ENCODE measurements at regions not wholly inside any gene's neighbourhood (a gene's known extent, or its start where the extent isn't known, plus 50 kb on each side); places are given as distances from the start of the nearest gene placed in this dataset.

DNA sequence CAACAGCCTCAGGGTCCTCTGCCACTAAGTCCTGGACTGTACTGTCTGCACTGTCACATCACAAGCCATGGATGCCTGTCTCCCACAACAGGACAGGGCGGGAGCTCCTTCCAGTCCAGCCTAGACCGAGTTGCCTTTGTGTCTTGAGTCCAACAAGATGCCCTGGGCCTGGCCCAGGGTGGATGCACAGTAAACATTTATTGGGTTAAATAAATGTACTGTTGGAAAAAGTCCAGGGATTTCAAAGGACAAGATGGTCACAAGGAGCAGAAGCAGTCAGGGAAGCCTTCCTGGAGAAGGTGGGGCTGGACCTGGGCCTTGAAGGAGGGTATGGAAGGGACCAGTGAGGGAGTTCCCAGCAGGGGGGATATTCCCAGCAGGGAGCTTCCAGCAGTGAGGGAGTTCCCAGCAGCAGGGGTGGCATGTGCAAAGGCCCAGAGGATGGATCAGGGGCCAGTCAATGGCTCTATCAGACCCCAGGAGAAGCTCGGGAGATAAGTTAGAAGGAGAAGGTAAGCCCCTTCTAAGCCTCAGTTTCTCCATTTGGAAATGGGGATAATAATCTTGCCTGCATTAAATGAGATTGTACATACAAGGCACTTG is 72.7 kb upstream of the NEURL1B start:
- WGBS: 90% methylated on average over 3 of the region's 3 CpGs
- Histone ChIP-seq H3K36me3 (ENCODE audit: insufficient read depth, low read length) (no peaks in the 10 kb centered on the region), H3K4me3 (ENCODE audit: low read length) (no peak overlapping the region), H3K9ac (ENCODE audit: low read depth, low read length) (no peak overlapping the region), H3K9me3 (ENCODE audit: insufficient read depth, low read depth, low read length) (no peaks in the 10 kb centered on the region), H3K27ac (ENCODE audit: low read depth, low read length) (no peak overlapping the region), H3K4me1 (ENCODE audit: insufficient read depth, low read length) (peaks cover 28% of the 10 kb centered on the region), H3K27me3 (ENCODE audit: insufficient read depth, low read length) (no peaks in the 10 kb centered on the region)

DNA sequence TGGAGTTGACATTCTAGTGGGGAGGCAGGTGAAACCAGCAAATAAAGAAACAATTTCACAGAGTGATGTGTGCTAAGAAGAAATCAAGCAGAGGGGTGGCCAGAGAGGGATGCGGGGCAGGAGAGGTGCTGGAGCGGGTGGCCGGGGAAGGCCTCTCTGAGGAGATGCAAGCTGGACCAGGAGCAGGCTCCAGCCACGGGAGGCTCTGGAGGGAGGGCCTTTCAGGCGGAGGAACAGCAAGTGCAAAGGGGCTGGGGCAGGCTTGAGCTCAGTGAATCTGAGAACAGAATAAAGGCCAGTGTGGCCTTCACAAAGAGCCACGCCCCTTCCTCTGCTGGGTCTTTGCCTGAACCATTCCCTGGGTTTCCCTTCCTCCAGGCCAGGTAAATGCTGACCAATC is 73.2 kb upstream of the NEURL1B start:
- 92% methylated on average over 6 of the region's 6 CpGs for WGBS
- no peak overlapping the region for H3K27ac ChIP-seq (ENCODE audit: low read depth, low read length)
- no peak overlapping the region for H3K4me3 ChIP-seq (ENCODE audit: low read length)
- H3K4me1 ChIP-seq (ENCODE audit: insufficient read depth, low read length): peaks cover 28% of the 10 kb centered on the region
- H3K36me3 ChIP-seq (ENCODE audit: insufficient read depth, low read length): no peaks in the 10 kb centered on the region
- H3K9me3 ChIP-seq (ENCODE audit: insufficient read depth, low read depth, low read length): no peaks in the 10 kb centered on the region
- H3K9ac ChIP-seq (ENCODE audit: low read depth, low read length): no peak overlapping the region
- H3K27me3 ChIP-seq (ENCODE audit: insufficient read depth, low read length): no peaks in the 10 kb centered on the region

DNA sequence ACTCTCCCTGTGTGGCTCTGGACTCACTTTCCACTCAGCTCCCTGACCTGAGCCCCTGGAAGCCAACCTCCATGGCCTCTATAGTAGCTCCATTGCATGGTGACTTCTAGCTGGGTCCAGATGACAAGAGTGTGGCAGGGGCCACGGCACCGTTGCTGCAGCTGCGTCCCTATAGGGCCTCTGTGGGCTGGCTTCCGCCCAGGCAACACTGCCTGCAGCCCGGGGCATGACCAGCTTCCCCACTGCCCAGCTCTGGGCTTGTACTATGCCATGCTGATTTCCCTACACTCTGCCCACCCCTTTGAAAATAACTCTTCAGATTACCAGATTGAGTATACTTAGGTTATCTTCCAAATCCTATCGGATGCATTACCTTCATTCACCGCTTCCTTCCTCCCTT is 73.8 kb upstream of the NEURL1B start:
- Histone ChIP-seq H3K4me3 (ENCODE audit: low read length) (no peak overlapping the region), H3K9me3 (ENCODE audit: insufficient read depth, low read depth, low read length) (no peaks in the 10 kb centered on the region), H3K36me3 (ENCODE audit: insufficient read depth, low read length) (no peaks in the 10 kb centered on the region), H3K27ac (ENCODE audit: low read depth, low read length) (no peak overlapping the region), H3K27me3 (ENCODE audit: insufficient read depth, low read length) (no peaks in the 10 kb centered on the region), H3K4me1 (ENCODE audit: insufficient read depth, low read length) (peaks cover 23% of the 10 kb centered on the region), H3K9ac (ENCODE audit: low read depth, low read length) (no peak overlapping the region)
- WGBS: 92% methylated on average over 7 of the region's 7 CpGs

DNA sequence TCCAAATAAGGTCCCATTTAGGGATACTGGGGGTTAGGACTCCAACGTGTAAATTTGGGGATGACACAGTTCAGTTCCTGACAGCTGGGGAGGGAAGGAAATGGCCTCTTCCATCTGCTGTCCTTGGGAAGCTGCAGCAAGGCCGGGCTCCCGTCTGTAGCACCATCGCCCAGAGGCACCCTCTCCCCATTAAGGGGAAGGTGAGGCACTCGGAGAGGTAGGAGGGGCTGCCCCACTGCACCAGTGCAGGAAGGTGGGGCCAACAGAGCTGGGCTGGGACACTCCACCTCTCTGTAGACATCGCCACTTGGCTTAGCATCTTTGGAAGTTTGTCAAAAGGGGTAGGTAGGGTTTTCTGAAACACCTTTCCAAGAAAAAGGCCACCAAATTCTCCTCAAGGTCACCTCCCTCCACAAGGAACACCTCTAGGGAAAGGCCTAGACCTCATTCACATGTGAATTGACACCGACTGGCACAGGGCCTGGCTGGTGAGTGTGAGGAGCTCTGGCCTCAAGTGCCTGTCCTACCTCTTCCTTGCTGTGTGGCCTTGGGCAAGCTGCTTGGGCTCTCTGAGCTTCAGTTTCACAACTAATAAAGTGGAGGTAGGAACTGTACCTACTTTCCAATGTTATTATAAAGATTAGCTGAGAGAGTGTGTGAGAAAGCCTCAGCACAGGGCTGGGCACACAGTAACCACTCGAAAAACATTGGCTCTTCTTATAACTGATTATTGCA is 75.0 kb upstream of the NEURL1B start:
- Histone ChIP-seq H3K27ac (ENCODE audit: low read depth, low read length) (no peak overlapping the region), H3K4me1 (ENCODE audit: insufficient read depth, low read length) (peaks cover 17% of the 10 kb centered on the region), H3K9me3 (ENCODE audit: insufficient read depth, low read depth, low read length) (no peaks in the 10 kb centered on the region), H3K27me3 (ENCODE audit: insufficient read depth, low read length) (no peaks in the 10 kb centered on the region), H3K4me3 (ENCODE audit: low read length) (no peak overlapping the region), H3K36me3 (ENCODE audit: insufficient read depth, low read length) (no peaks in the 10 kb centered on the region), H3K9ac (ENCODE audit: low read depth, low read length) (no peak overlapping the region)
- WGBS: 88% methylated on average over 8 of the region's 8 CpGs

DNA sequence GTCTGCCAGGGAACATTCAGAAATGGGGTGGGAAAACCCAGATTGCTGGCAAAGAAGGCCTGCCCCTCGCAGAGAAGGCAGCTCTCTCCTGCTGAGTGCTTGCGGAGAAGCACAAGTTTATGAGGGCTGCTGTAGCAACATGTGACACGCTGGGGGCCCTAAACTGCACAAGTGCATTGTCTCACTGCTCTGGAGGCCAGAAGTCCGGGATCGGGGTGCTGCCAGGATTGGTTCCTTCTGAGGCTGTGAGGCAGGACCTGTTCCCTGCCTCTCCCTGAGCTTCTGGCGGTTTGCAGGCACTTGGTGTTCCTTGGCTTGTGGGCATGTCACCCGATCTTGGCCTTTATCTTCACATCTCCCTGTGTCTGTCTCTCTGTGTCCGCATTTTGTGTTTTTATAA is 75.6 kb upstream of the NEURL1B start:
- WGBS: 85% methylated on average over 8 of the region's 8 CpGs
- Histone ChIP-seq H3K36me3 (ENCODE audit: insufficient read depth, low read length) (no peaks in the 10 kb centered on the region), H3K9me3 (ENCODE audit: insufficient read depth, low read depth, low read length) (no peaks in the 10 kb centered on the region), H3K4me3 (ENCODE audit: low read length) (no peak overlapping the region), H3K4me1 (ENCODE audit: insufficient read depth, low read length) (peaks cover 12% of the 10 kb centered on the region), H3K9ac (ENCODE audit: low read depth, low read length) (no peak overlapping the region), H3K27me3 (ENCODE audit: insufficient read depth, low read length) (no peaks in the 10 kb centered on the region), H3K27ac (ENCODE audit: low read depth, low read length) (no peak overlapping the region)

DNA sequence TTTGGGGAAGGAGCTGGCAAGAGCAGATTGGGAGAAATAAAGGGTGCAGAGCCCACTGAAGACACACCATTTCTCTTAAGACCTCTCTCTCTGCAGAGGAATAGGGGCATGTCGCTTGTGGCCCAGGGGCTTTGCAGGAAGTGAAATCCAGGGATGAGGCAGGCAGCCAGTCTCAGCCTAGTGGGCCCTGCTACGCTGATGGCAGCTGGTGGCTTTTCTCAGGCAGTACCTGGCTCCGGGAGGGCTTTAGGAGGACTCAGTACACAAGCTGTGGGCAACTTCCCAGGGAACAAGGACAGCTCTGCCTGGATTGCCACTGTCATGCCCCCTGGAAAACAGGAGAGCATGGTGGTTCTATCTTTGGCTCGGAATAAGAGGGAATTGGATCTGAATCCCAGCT is 76.2 kb upstream of the NEURL1B start:
- H3K36me3 ChIP-seq (ENCODE audit: insufficient read depth, low read length): no peaks in the 10 kb centered on the region
- H3K27me3 ChIP-seq (ENCODE audit: insufficient read depth, low read length): no peaks in the 10 kb centered on the region
- H3K4me1 ChIP-seq (ENCODE audit: insufficient read depth, low read length): peaks cover 7% of the 10 kb centered on the region; the same call in 1 of the 2 replicates
- H3K27ac ChIP-seq (ENCODE audit: low read depth, low read length): no peak overlapping the region
- no peak overlapping the region for H3K9ac ChIP-seq (ENCODE audit: low read depth, low read length)
- WGBS: 90% methylated on average over 4 of the region's 4 CpGs
- no peak overlapping the region for H3K4me3 ChIP-seq (ENCODE audit: low read length)
- no peaks in the 10 kb centered on the region for H3K9me3 ChIP-seq (ENCODE audit: insufficient read depth, low read depth, low read length)

DNA sequence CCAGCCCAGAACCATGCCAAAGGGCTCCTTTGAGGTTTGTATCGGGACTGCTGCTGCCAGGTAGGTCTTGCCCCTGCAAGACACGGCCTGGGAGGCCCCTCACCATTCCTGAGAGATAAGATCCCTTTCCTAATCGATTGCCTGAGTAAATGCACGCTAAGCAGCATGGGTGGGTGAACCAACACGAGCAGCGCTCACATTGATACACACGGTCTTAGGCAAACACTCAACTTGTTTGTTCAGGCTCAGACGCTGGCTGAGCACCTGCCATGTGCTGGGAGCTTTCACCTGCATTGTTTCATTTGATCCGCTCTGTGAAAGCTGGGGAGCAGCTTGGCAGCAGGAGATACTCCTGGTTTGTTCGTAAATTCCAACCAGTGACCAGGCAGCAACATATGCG is 76.9 kb upstream of the NEURL1B start:
- Histone ChIP-seq H3K9me3 (ENCODE audit: insufficient read depth, low read depth, low read length) (no peaks in the 10 kb centered on the region), H3K4me1 (ENCODE audit: insufficient read depth, low read length) (0 out of 2 replicates have a peak, but pooled peaks cover under 1% of the 10 kb centered on the region), H3K9ac (ENCODE audit: low read depth, low read length) (no peak overlapping the region), H3K36me3 (ENCODE audit: insufficient read depth, low read length) (no peaks in the 10 kb centered on the region), H3K27me3 (ENCODE audit: insufficient read depth, low read length) (no peaks in the 10 kb centered on the region), H3K4me3 (ENCODE audit: low read length) (no peak overlapping the region), H3K27ac (ENCODE audit: low read depth, low read length) (no peak overlapping the region)
- WGBS: 85% methylated on average over 11 of the region's 11 CpGs

DNA sequence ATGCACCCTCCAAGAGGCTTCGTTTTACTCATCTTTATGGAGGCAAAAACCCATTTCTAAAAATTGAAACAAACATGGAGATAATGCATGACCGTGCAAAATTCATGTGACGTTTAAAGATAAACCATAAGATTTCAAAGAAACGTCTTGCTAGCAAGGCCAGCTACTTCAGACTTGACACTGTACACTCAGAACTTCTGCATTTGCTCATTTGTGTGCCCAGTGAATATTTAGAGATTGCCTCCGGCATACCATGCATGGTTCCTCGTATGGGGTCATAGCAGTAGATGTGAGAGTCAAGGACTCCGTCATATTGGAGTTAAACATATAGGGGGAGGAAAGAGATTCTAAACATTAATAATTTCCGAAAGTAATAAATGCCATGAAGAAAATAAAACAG is 78.6 kb upstream of the NEURL1B start:
- Histone ChIP-seq H3K4me1 (ENCODE audit: insufficient read depth, low read length) (no peaks in the 10 kb centered on the region), H3K4me3 (ENCODE audit: low read length) (no peak overlapping the region), H3K36me3 (ENCODE audit: insufficient read depth, low read length) (no peaks in the 10 kb centered on the region), H3K9ac (ENCODE audit: low read depth, low read length) (no peak overlapping the region), H3K9me3 (ENCODE audit: insufficient read depth, low read depth, low read length) (no peaks in the 10 kb centered on the region), H3K27ac (ENCODE audit: low read depth, low read length) (no peak overlapping the region), H3K27me3 (ENCODE audit: insufficient read depth, low read length) (no peaks in the 10 kb centered on the region)
- WGBS: 93% methylated on average over 8 of the region's 8 CpGs

DNA sequence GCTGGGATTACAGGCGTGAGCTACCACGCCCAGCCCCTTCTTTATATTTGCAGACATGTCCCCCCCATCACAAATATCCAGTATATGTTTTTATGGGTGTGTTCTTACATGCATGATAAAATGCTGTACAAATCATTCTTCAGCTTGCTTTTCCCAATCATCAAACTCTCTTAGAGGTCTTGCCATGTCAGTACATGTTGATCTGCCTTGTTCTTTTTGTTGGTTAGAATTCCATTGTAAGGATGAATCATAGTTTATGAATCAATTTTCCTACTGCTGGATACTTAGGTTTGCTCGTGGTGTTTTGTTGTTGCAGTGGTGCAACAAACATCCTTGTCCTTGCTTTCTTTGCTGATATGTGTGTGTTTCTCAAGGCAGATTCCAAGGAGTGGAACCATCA is 79.9 kb upstream of the NEURL1B start:
- H3K36me3 ChIP-seq (ENCODE audit: insufficient read depth, low read length): no peaks in the 10 kb centered on the region
- no peak overlapping the region for H3K27ac ChIP-seq (ENCODE audit: low read depth, low read length)
- no peaks in the 10 kb centered on the region; the same call in 1 of the 2 replicates for H3K4me1 ChIP-seq (ENCODE audit: insufficient read depth, low read length)
- H3K9ac ChIP-seq (ENCODE audit: low read depth, low read length): no peak overlapping the region
- WGBS: 86% methylated on average over 2 of the region's 3 CpGs
- H3K9me3 ChIP-seq (ENCODE audit: insufficient read depth, low read depth, low read length): no peaks in the 10 kb centered on the region
- no peaks in the 10 kb centered on the region for H3K27me3 ChIP-seq (ENCODE audit: insufficient read depth, low read length)
- H3K4me3 ChIP-seq (ENCODE audit: low read length): no peak overlapping the region

DNA sequence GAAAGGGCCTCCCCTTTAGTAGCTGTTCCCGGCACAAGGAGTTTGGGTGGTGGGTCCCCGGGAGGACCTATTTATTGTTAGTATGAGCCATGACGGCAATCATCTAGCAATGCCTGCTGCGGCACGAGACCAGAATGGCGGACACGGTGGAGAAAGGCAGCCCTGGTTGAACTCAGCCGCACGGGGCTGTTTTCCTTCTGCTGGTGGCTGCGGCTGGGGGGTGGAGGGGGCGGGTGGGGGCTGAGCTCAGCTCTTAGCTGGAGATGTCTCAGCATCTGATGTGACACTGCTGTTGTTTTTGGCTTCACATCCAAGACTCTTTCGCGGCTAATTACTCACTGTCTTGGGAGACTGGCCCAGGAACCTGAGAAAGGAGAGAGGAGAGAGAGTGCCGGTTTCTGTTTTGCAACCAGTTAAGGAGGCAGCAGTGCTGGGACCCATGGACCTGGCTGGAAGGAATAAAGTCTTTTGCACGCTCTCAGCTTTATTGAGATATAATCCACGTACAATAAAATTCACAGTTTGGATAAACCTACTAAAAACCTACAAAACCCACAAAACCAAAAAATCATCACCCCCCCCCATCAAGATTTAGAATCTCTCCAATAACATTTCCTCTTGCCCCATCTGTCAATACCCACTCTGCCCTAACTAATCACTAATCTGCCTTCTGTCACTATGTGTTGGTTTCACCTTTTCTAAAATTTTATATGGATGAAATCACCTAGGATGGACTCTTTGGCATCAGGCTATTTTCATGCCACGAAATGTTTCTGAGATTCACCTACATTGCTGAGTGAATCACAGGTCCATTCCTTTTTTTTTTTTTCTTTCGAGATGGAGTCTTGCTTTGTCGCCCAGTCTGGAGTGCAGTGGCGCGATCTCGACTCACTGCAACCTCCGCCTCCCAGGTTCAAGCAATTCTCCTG is 81.8 kb upstream of the NEURL1B start:
- no peaks in the 10 kb centered on the region for H3K9me3 ChIP-seq (ENCODE audit: insufficient read depth, low read depth, low read length)
- no peak overlapping the region for H3K9ac ChIP-seq (ENCODE audit: low read depth, low read length)
- no peaks in the 10 kb centered on the region; the same call in 1 of the 2 replicates for H3K4me1 ChIP-seq (ENCODE audit: insufficient read depth, low read length)
- 81% methylated on average over 23 of the region's 23 CpGs for WGBS
- no peak overlapping the region for H3K27ac ChIP-seq (ENCODE audit: low read depth, low read length)
- no peaks in the 10 kb centered on the region for H3K27me3 ChIP-seq (ENCODE audit: insufficient read depth, low read length)
- H3K36me3 ChIP-seq (ENCODE audit: insufficient read depth, low read length): no peaks in the 10 kb centered on the region
- H3K4me3 ChIP-seq (ENCODE audit: low read length): no peak overlapping the region
